ENCODE measurements at regions not wholly inside any gene's neighbourhood (a gene's known extent, or its start where the extent isn't known, plus 50 kb on each side); places are given as distances from the start of the nearest gene placed in this dataset.

- H3K27ac ChIP-seq (ENCODE audit: insufficient read depth, low read depth, low read length, poor library complexity, severe bottlenecking): no peak overlapping the region
- 93% methylated on average over 5 to 8 of the region's 8 CpGs for WGBS, 2 experiments
- H3K36me3 ChIP-seq (ENCODE audit: control insufficient read depth, insufficient read depth, low read length): no peaks in the 10 kb centered on the region
- no peaks in the 10 kb centered on the region for H3K4me1 ChIP-seq (ENCODE audit: control insufficient read depth, insufficient read depth, low read length)
- no peaks in the 10 kb centered on the region for H3K27me3 ChIP-seq (ENCODE audit: control insufficient read depth, insufficient read depth, low read length, poor library complexity, severe bottlenecking)
- no peak overlapping the region for H3K4me3 ChIP-seq (ENCODE audit: insufficient read depth, low read depth, low read length)
- H3K9me3 ChIP-seq (ENCODE audit: control insufficient read depth, low read length): no peaks in the 10 kb centered on the region
These were observed 213.1 kb upstream of the GAS1 start for GRCh38 chr9:87160148-87161102.

GRCh38 chr9:87167161-87167560 is 219.9 kb upstream of the GAS1 start:
- no peaks in the 10 kb centered on the region for H3K9me3 ChIP-seq (ENCODE audit: control insufficient read depth, low read length)
- no peak overlapping the region for H3K27ac ChIP-seq (ENCODE audit: insufficient read depth, low read depth, low read length, poor library complexity, severe bottlenecking)
- no peaks in the 10 kb centered on the region for H3K27me3 ChIP-seq (ENCODE audit: control insufficient read depth, insufficient read depth, low read length, poor library complexity, severe bottlenecking)
- no peaks in the 10 kb centered on the region for H3K4me1 ChIP-seq (ENCODE audit: control insufficient read depth, insufficient read depth, low read length)
- H3K36me3 ChIP-seq (ENCODE audit: control insufficient read depth, insufficient read depth, low read length): no peaks in the 10 kb centered on the region
- no peak overlapping the region for H3K4me3 ChIP-seq (ENCODE audit: insufficient read depth, low read depth, low read length)
- WGBS, 2 experiments: 84 to 87% methylated on average over 5 of the region's 5 CpGs

GRCh38 chr9:87167582-87167981 is 220.3 kb upstream of the GAS1 start:
- H3K27ac ChIP-seq (ENCODE audit: insufficient read depth, low read depth, low read length, poor library complexity, severe bottlenecking): no peak overlapping the region
- H3K4me3 ChIP-seq (ENCODE audit: insufficient read depth, low read depth, low read length): no peak overlapping the region
- 95 to 98% methylated on average over 3 to 4 of the region's 4 CpGs for WGBS, 2 experiments
- H3K9me3 ChIP-seq (ENCODE audit: control insufficient read depth, low read length): no peaks in the 10 kb centered on the region
- no peaks in the 10 kb centered on the region for H3K27me3 ChIP-seq (ENCODE audit: control insufficient read depth, insufficient read depth, low read length, poor library complexity, severe bottlenecking)
- H3K36me3 ChIP-seq (ENCODE audit: control insufficient read depth, insufficient read depth, low read length): no peaks in the 10 kb centered on the region
- H3K4me1 ChIP-seq (ENCODE audit: control insufficient read depth, insufficient read depth, low read length): no peaks in the 10 kb centered on the region

GRCh38 chr9:87178302-87178701 is 231.0 kb upstream of the GAS1 start:
- Histone ChIP-seq H3K4me3 (ENCODE audit: insufficient read depth, low read depth, low read length) (no peak overlapping the region), H3K9me3 (ENCODE audit: control insufficient read depth, low read length) (no peaks in the 10 kb centered on the region), H3K4me1 (ENCODE audit: control insufficient read depth, insufficient read depth, low read length) (no peaks in the 10 kb centered on the region), H3K36me3 (ENCODE audit: control insufficient read depth, insufficient read depth, low read length) (no peaks in the 10 kb centered on the region), H3K27me3 (ENCODE audit: control insufficient read depth, insufficient read depth, low read length, poor library complexity, severe bottlenecking) (no peaks in the 10 kb centered on the region), H3K27ac (ENCODE audit: insufficient read depth, low read depth, low read length, poor library complexity, severe bottlenecking) (no peak overlapping the region)

GRCh38 chr9:87179553-87180340 is 232.4 kb upstream of the GAS1 start:
- H3K36me3 ChIP-seq (ENCODE audit: control insufficient read depth, insufficient read depth, low read length): no peaks in the 10 kb centered on the region
- WGBS, 2 experiments: 83 to 89% methylated on average over 7 of the region's 7 CpGs
- H3K9me3 ChIP-seq (ENCODE audit: control insufficient read depth, low read length): no peaks in the 10 kb centered on the region
- no peaks in the 10 kb centered on the region for H3K4me1 ChIP-seq (ENCODE audit: control insufficient read depth, insufficient read depth, low read length)
- H3K4me3 ChIP-seq (ENCODE audit: insufficient read depth, low read depth, low read length): no peak overlapping the region
- no peaks in the 10 kb centered on the region for H3K27me3 ChIP-seq (ENCODE audit: control insufficient read depth, insufficient read depth, low read length, poor library complexity, severe bottlenecking)
- H3K27ac ChIP-seq (ENCODE audit: insufficient read depth, low read depth, low read length, poor library complexity, severe bottlenecking): no peak overlapping the region

- H3K36me3 ChIP-seq (ENCODE audit: control insufficient read depth, insufficient read depth, low read length): no peaks in the 10 kb centered on the region
- no peaks in the 10 kb centered on the region for H3K4me1 ChIP-seq (ENCODE audit: control insufficient read depth, insufficient read depth, low read length)
- H3K27me3 ChIP-seq (ENCODE audit: control insufficient read depth, insufficient read depth, low read length, poor library complexity, severe bottlenecking): no peaks in the 10 kb centered on the region
- 70 to 75% methylated on average over 5 of the region's 5 CpGs for WGBS, 2 experiments
- no peak overlapping the region for H3K4me3 ChIP-seq (ENCODE audit: insufficient read depth, low read depth, low read length)
- H3K9me3 ChIP-seq (ENCODE audit: control insufficient read depth, low read length): no peaks in the 10 kb centered on the region
- no peak overlapping the region for H3K27ac ChIP-seq (ENCODE audit: insufficient read depth, low read depth, low read length, poor library complexity, severe bottlenecking)
These were observed 233.1 kb upstream of the GAS1 start for GRCh38 chr9:87180361-87180760.

GRCh38 chr9:87180841-87181240 is 233.5 kb upstream of the GAS1 start:
- Histone ChIP-seq H3K27ac (ENCODE audit: insufficient read depth, low read depth, low read length, poor library complexity, severe bottlenecking) (no peak overlapping the region), H3K4me1 (ENCODE audit: control insufficient read depth, insufficient read depth, low read length) (no peaks in the 10 kb centered on the region), H3K4me3 (ENCODE audit: insufficient read depth, low read depth, low read length) (no peak overlapping the region), H3K27me3 (ENCODE audit: control insufficient read depth, insufficient read depth, low read length, poor library complexity, severe bottlenecking) (no peaks in the 10 kb centered on the region), H3K9me3 (ENCODE audit: control insufficient read depth, low read length) (no peaks in the 10 kb centered on the region), H3K36me3 (ENCODE audit: control insufficient read depth, insufficient read depth, low read length) (no peaks in the 10 kb centered on the region)
- 80 to 95% methylated on average over 2 of the region's 2 CpGs for WGBS, 2 experiments

GRCh38 chr9:87181670-87182069 is 234.4 kb upstream of the GAS1 start:
- WGBS, 2 experiments: 89 to 94% methylated on average over 1 of the region's 1 CpG
- H3K9me3 ChIP-seq (ENCODE audit: control insufficient read depth, low read length): no peaks in the 10 kb centered on the region
- H3K4me3 ChIP-seq (ENCODE audit: insufficient read depth, low read depth, low read length): no peak overlapping the region
- H3K36me3 ChIP-seq (ENCODE audit: control insufficient read depth, insufficient read depth, low read length): no peaks in the 10 kb centered on the region
- H3K27ac ChIP-seq (ENCODE audit: insufficient read depth, low read depth, low read length, poor library complexity, severe bottlenecking): no peak overlapping the region
- no peaks in the 10 kb centered on the region for H3K4me1 ChIP-seq (ENCODE audit: control insufficient read depth, insufficient read depth, low read length)
- H3K27me3 ChIP-seq (ENCODE audit: control insufficient read depth, insufficient read depth, low read length, poor library complexity, severe bottlenecking): no peaks in the 10 kb centered on the region

DNA sequence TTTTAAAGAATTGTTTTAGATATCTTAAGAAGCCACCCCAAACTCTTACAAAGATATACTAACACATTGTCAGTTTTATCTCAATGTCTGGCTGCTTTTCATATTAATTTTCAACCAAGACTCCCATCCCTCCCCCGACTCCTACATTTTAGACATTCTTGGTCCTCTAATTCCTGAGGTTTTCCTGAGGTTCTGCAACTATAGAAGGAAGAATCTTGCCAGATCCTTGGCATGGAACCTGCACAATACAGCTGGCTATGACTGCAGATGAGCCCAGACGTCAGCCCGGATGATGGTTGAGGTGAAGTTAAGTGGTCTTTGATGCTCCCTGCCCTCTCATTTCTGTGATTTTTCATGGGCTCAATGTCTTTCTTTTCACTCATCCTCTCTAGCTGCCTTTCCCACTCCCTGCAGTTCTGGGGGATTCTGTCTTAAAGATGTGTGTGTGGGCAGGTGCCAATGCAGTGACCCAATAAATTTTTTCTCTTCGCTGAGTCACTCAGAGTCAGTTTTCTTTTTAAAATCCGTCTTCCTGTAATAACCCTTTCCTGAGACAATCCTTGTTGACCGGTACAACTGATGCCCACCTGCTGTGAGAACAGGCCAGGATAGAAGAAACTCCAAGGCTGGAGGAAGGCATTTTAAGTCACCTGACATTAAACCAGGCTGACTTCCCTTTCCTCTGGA is 237.8 kb upstream of the GAS1 start:
- no peaks in the 10 kb centered on the region for H3K9me3 ChIP-seq (ENCODE audit: control insufficient read depth, low read length)
- H3K27me3 ChIP-seq (ENCODE audit: control insufficient read depth, insufficient read depth, low read length, poor library complexity, severe bottlenecking): no peaks in the 10 kb centered on the region
- H3K4me3 ChIP-seq (ENCODE audit: insufficient read depth, low read depth, low read length): no peak overlapping the region
- H3K36me3 ChIP-seq (ENCODE audit: control insufficient read depth, insufficient read depth, low read length): no peaks in the 10 kb centered on the region
- H3K4me1 ChIP-seq (ENCODE audit: control insufficient read depth, insufficient read depth, low read length): no peaks in the 10 kb centered on the region
- 87 to 89% methylated on average over 6 of the region's 6 CpGs for whole genome bisulfite sequencing, 2 experiments
- H3K27ac ChIP-seq (ENCODE audit: insufficient read depth, low read depth, low read length, poor library complexity, severe bottlenecking): no peak overlapping the region

DNA sequence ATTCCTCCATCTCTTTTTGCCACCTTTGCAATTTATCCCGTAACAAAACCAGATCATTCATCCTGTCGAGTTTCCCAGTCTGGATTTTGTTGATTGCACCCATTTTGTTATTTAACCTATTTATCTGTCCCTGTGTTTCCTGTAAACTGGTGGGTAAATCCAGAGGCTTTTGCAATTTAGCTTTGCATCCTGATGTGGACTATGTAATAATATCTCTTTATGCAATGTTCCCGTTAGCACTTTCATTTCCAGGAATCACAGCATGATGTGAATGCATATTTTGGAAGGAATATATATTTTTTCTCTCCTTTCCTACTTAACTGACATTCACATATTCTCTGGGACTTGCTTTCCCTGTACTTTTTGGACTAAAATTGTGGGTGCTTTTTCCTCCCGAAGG is 240.3 kb upstream of the GAS1 start:
- no peaks in the 10 kb centered on the region for H3K9me3 ChIP-seq (ENCODE audit: control insufficient read depth, low read length)
- H3K4me3 ChIP-seq (ENCODE audit: insufficient read depth, low read depth, low read length): no peak overlapping the region
- no peaks in the 10 kb centered on the region for H3K4me1 ChIP-seq (ENCODE audit: control insufficient read depth, insufficient read depth, low read length)
- WGBS, 2 experiments: 89 to 95% methylated on average over 3 to 4 of the region's 4 CpGs
- no peaks in the 10 kb centered on the region for H3K36me3 ChIP-seq (ENCODE audit: control insufficient read depth, insufficient read depth, low read length)
- H3K27me3 ChIP-seq (ENCODE audit: control insufficient read depth, insufficient read depth, low read length, poor library complexity, severe bottlenecking): no peaks in the 10 kb centered on the region
- H3K27ac ChIP-seq (ENCODE audit: insufficient read depth, low read depth, low read length, poor library complexity, severe bottlenecking): no peak overlapping the region

Measured in ectodermal cell (in vitro differentiated cells).